ENCODE measurements at regions not wholly inside any gene's neighbourhood (a gene's known extent, or its start where the extent isn't known, plus 50 kb on each side); places are given as distances from the start of the nearest gene placed in this dataset.

- POLR2A ChIA-PET = no interaction called here
- Mint-ChIP-seq H3K4me1 (ENCODE audit: insufficient read depth, unreplicated experiment) (no peaks in the 10 kb centered on the region), H3K9me3 (ENCODE audit: unreplicated experiment) (peaks cover 8% of the 10 kb centered on the region), H3K36me3 (ENCODE audit: insufficient read depth, unreplicated experiment) (no peaks in the 10 kb centered on the region), H3K27ac (ENCODE audit: low read depth, unreplicated experiment) (no peak overlapping the region), H3K27me3 (ENCODE audit: insufficient read depth, unreplicated experiment) (peaks cover 10% of the 10 kb centered on the region), H3K4me3 (ENCODE audit: unreplicated experiment) (no peak overlapping the region)
- intact Hi-C loops (cut with micrococcal nuclease) = no loop called here
- no TSS peak for BruUV-seq (replicated peaks)
- no peak for TF ChIP-seq CTCF (IDR thresholded peaks at IDR 0.05; ENCODE audit: unreplicated experiment)
- no peak for DNase-seq (ENCODE audit: unreplicated experiment)
- CTCF ChIA-PET = no interaction called here
Observed at GRCh38 chr20:16952965-16953364, 204.8 kb downstream of the OTOR start.

DNA sequence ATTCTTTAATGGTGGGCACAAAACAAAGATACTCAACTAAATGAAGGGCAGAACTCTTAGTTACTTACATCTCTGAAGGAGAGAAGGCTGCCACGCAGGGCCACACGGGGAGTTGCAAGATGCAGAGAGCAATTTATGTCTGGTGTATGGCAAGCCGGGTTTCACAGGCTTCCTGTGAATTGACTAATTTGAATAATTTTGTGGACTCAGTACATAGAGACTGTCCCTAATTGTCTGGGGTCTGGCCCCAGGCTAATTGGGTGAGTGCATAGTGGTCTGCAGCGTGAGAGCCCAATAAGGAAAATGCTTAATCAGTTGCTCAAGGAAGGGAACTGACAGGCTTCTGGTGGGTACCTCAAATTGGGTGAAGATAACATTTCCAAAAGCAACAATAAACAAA is 205.7 kb downstream of the OTOR start:
- no peaks in the 10 kb centered on the region for H3K36me3 Mint-ChIP-seq (ENCODE audit: insufficient read depth, unreplicated experiment)
- DNase-seq (ENCODE audit: unreplicated experiment) = no peak
- H3K9me3 Mint-ChIP-seq (ENCODE audit: unreplicated experiment) = peaks cover 8% of the 10 kb centered on the region
- CTCF ChIA-PET = no interaction called here
- TF ChIP-seq CTCF (IDR thresholded peaks at IDR 0.05; ENCODE audit: unreplicated experiment) = no peak
- intact Hi-C loops (cut with micrococcal nuclease) = no loop called here
- no peaks in the 10 kb centered on the region for H3K4me1 Mint-ChIP-seq (ENCODE audit: insufficient read depth, unreplicated experiment)
- POLR2A ChIA-PET = interaction anchor here (0.7 kb wide), 1 partner anchor 11 kb away, joined by 3 read pairs; no protein-coding TSS in a partner anchor
- peaks cover 2% of the 10 kb centered on the region for H3K27me3 Mint-ChIP-seq (ENCODE audit: insufficient read depth, unreplicated experiment)
- no TSS peak for BruUV-seq (replicated peaks)
- no peak overlapping the region for H3K4me3 Mint-ChIP-seq (ENCODE audit: unreplicated experiment)
- no peak overlapping the region for H3K27ac Mint-ChIP-seq (ENCODE audit: low read depth, unreplicated experiment)

GRCh38 chr20:16955462-16955861 is 207.3 kb downstream of the OTOR start:
- intact Hi-C loops (cut with micrococcal nuclease) = no loop called here
- no peaks in the 10 kb centered on the region for H3K4me1 Mint-ChIP-seq (ENCODE audit: insufficient read depth, unreplicated experiment)
- BruUV-seq (replicated peaks) = no TSS peak
- no peak overlapping the region for H3K4me3 Mint-ChIP-seq (ENCODE audit: unreplicated experiment)
- H3K36me3 Mint-ChIP-seq (ENCODE audit: insufficient read depth, unreplicated experiment) = no peaks in the 10 kb centered on the region
- POLR2A ChIA-PET = no interaction called here
- CTCF ChIA-PET = no interaction called here
- no peaks in the 10 kb centered on the region for H3K27me3 Mint-ChIP-seq (ENCODE audit: insufficient read depth, unreplicated experiment)
- peaks cover 3% of the 10 kb centered on the region for H3K9me3 Mint-ChIP-seq (ENCODE audit: unreplicated experiment)
- TF ChIP-seq CTCF (IDR thresholded peaks at IDR 0.05; ENCODE audit: unreplicated experiment) = no peak
- no peak overlapping the region for H3K27ac Mint-ChIP-seq (ENCODE audit: low read depth, unreplicated experiment)
- no peak for DNase-seq (ENCODE audit: unreplicated experiment)

GRCh38 chr20:16955971-16956370 is 207.8 kb downstream of the OTOR start:
- CTCF ChIA-PET = interaction anchor here (0.7 kb wide), 1 partner anchor 12 kb away, joined by 4 read pairs; no protein-coding TSS in a partner anchor
- Mint-ChIP-seq H3K27ac (ENCODE audit: low read depth, unreplicated experiment) (no peak overlapping the region), H3K4me3 (ENCODE audit: unreplicated experiment) (no peak overlapping the region), H3K36me3 (ENCODE audit: insufficient read depth, unreplicated experiment) (no peaks in the 10 kb centered on the region), H3K4me1 (ENCODE audit: insufficient read depth, unreplicated experiment) (no peaks in the 10 kb centered on the region), H3K9me3 (ENCODE audit: unreplicated experiment) (no peaks in the 10 kb centered on the region), H3K27me3 (ENCODE audit: insufficient read depth, unreplicated experiment) (no peaks in the 10 kb centered on the region)
- no peak for DNase-seq (ENCODE audit: unreplicated experiment)
- POLR2A ChIA-PET = no interaction called here
- intact Hi-C loops (cut with micrococcal nuclease) = no loop called here
- TF ChIP-seq CTCF (IDR thresholded peaks at IDR 0.05; ENCODE audit: unreplicated experiment) = no peak
- BruUV-seq (replicated peaks) = no TSS peak
